ENCODE measurements at regions not wholly inside any gene's neighbourhood (a gene's known extent, or its start where the extent isn't known, plus 50 kb on each side); places are given as distances from the start of the nearest gene placed in this dataset.

GRCh38 chrX:63932907-63933306 lies 147.9 kb upstream of the ARHGEF9 start (continued):
- TF ChIP-seq REST (IDR thresholded peaks at IDR 0.05; ENCODE audit: unreplicated experiment) (no peak), POLR2AphosphoS5 (IDR thresholded peaks at IDR 0.05; ENCODE audit: low read depth) (no peak), ZNF331 (CRISPR knock-in tag; IDR thresholded peaks at IDR 0.05; ENCODE audit: low read depth) (no peak), JUNB (IDR thresholded peaks at IDR 0.05; ENCODE audit: unreplicated experiment) (no peak), EZH2 (IDR thresholded peaks at IDR 0.05; ENCODE audit: low read depth, unreplicated experiment) (no peak)

DNA sequence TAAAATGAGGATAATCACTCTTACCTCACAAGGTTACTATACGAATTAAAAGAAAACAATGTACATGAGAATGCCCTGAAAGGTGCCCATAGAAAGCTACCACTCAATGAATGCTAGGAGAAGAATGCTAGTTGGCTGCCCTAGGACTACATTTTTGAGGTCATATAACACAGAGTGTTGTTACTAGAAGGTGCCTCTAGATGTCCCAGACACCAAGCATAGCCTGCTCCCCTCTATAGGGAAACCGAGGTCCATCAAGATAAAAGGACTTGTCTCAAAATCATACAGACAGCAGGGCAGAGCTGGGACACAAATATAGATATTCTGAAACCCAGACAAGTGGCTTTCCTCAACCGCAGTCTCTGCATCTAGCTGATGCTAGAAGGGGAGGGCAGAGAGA lies 147.0 kb upstream of the ARHGEF9 start:
- Mint-ChIP-seq H3K9me3 (peaks cover 16% of the 10 kb centered on the region; the same call in 2 of the 3 replicates), H3K4me1 (peaks cover 19% of the 10 kb centered on the region; the same call in 2 of the 3 replicates), H3K27me3 (ENCODE audit: insufficient read depth, low read depth, poor library complexity) (peaks cover 2% of the 10 kb centered on the region), H3K36me3 (ENCODE audit: low read depth) (0 out of 3 replicates have a peak, but pooled peaks cover 3% of the 10 kb centered on the region), H3K4me3 (no peak overlapping the region), H3K27ac (no peak overlapping the region)
- ATAC-seq (no peak), DNase-seq (ENCODE audit: low spot score) (no peak)
- H3K4me3 ChIP-seq: no peak overlapping the region
- H3K79me2 ChIP-seq (replicated peaks; ENCODE audit: insufficient read depth): no peaks in the 10 kb centered on the region
- no peaks in the 10 kb centered on the region for H3K9me2 ChIP-seq (ENCODE audit: insufficient read depth)
- H4K20me1 ChIP-seq (replicated peaks; ENCODE audit: insufficient read depth): no peaks in the 10 kb centered on the region
- TF ChIP-seq CTCF (conservative IDR thresholded peaks at IDR 0.05; ENCODE audit: low read depth in 2 of 2) (peak; percentile 20 to 27; a peak in 2 of 4 replicates), EZH2phosphoT487 (IDR thresholded peaks at IDR 0.05; ENCODE audit: unreplicated experiment) (no peak), NANOG (IDR thresholded peaks at IDR 0.05; ENCODE audit: borderline replicate concordance) (no peak), STAT1 (IDR thresholded peaks at IDR 0.05; ENCODE audit: unreplicated experiment) (no peak)
- no peak overlapping the region for H2AFZ ChIP-seq
- no peaks in the 10 kb centered on the region for H3K36me3 ChIP-seq (ENCODE audit: insufficient read depth)
- H3K4me1 ChIP-seq (ENCODE audit: insufficient read depth): peaks cover 6% of the 10 kb centered on the region; the same call in 1 of the 2 replicates
- no peaks in the 10 kb centered on the region for H3K27me3 ChIP-seq (ENCODE audit: insufficient read depth)
- H3K27ac ChIP-seq (ENCODE audit: low read depth): no peak overlapping the region
- H3K4me2 ChIP-seq: no peak overlapping the region
- H3F3A ChIP-seq (replicated peaks; ENCODE audit: low read depth): no peaks in the 10 kb centered on the region

GRCh38 chrX:63930140-63930539 lies 145.1 kb upstream of the ARHGEF9 start:
- Mint-ChIP-seq H3K9me3 (peaks cover 21% of the 10 kb centered on the region; the same call in 2 of the 3 replicates), H3K4me1 (peaks cover 16% of the 10 kb centered on the region; the same call in 2 of the 3 replicates), H3K36me3 (ENCODE audit: low read depth) (peaks cover 8% of the 10 kb centered on the region; the same call in 2 of the 3 replicates), H3K27me3 (ENCODE audit: insufficient read depth, low read depth, poor library complexity) (peaks cover 2% of the 10 kb centered on the region), H3K4me3 (no peak overlapping the region), H3K27ac (no peak overlapping the region)
- Histone ChIP-seq H4K20me1 (replicated peaks; ENCODE audit: insufficient read depth) (no peaks in the 10 kb centered on the region), H3K79me2 (replicated peaks; ENCODE audit: insufficient read depth) (no peaks in the 10 kb centered on the region), H3K4me2 (no peak overlapping the region), H3K36me3 (ENCODE audit: insufficient read depth) (no peaks in the 10 kb centered on the region), H3K27me3 (ENCODE audit: insufficient read depth) (no peaks in the 10 kb centered on the region), H2AFZ (no peak overlapping the region), H3K4me1 (ENCODE audit: insufficient read depth) (peaks cover 6% of the 10 kb centered on the region; the same call in 1 of the 2 replicates), H3K9me2 (ENCODE audit: insufficient read depth) (no peaks in the 10 kb centered on the region), H3F3A (replicated peaks; ENCODE audit: low read depth) (no peaks in the 10 kb centered on the region), H3K27ac (ENCODE audit: low read depth) (no peak overlapping the region), H3K4me3 (no peak overlapping the region)
- ATAC-seq: peak; percentile 80
- TF ChIP-seq EZH2 (IDR thresholded peaks at IDR 0.05; ENCODE audit: low read depth, unreplicated experiment): no peak
- peak; percentile 61 to 78 for TF ChIP-seq CTCF (conservative IDR thresholded peaks at IDR 0.05; ENCODE audit: low read depth in 2 of 2)
- peak; percentile 61 for DNase-seq (ENCODE audit: low spot score)
